IMR-90 (cell line): ENCODE measurements at regions not wholly inside any gene's neighbourhood (a gene's known extent, or its start where the extent isn't known, plus 50 kb on each side); places are given as distances from the start of the nearest gene placed in this dataset.

Source experiments
- BHLHE40 ChIP-seq: fragments of 150-350 bp; IDR thresholded peaks from 2 replicates; pipeline ENCODE4 v1.6.1; 2016; ENCODE audit warnings: mild to moderate bottlenecking, low read depth, low read length
- CEBPB ChIP-seq: IDR thresholded peaks from 2 replicates; pipeline ENCODE4 v1.6.1; 2012; ENCODE audit warnings: low read depth, low read length, improper control_type of control experiment
- CTCF ChIP-seq: conservative IDR thresholded peaks from 2 replicates; pipeline ENCODE4 v1.5.1; 2012; ENCODE audit warnings: mild to moderate bottlenecking, low read depth, low read length, improper control_type of control experiment
- MAZ ChIP-seq: IDR thresholded peaks from 2 replicates; pipeline ENCODE4 v1.6.1; 2012; ENCODE audit warnings: low read depth, mild to moderate bottlenecking, low read length, improper control_type of control experiment, moderate library complexity, borderline replicate concordance
- MXI1 ChIP-seq: IDR thresholded peaks from 2 replicates; pipeline ENCODE4 v1.6.1; 2012; ENCODE audit warnings: low read depth, mild to moderate bottlenecking, low read length, moderate library complexity, borderline replicate concordance
- POLR2A ChIP-seq: IDR thresholded peaks from 2 replicates; pipeline ENCODE4 v1.6.1; 2012; ENCODE audit warnings: mild to moderate bottlenecking, low read depth, low read length
- RAD21 ChIP-seq: IDR thresholded peaks from 2 replicates; pipeline ENCODE4 v1.6.1; 2012; ENCODE audit warnings: low read length, improper control_type of control experiment
- RCOR1 ChIP-seq: IDR thresholded peaks from 2 replicates; pipeline ENCODE4 v1.6.1; 2012; ENCODE audit warnings: mild to moderate bottlenecking, low read length, improper control_type of control experiment; ENCODE audit not compliant: insufficient replicate concordance
- SMC3 ChIP-seq: fragments of 150-350 bp; IDR thresholded peaks from 2 replicates; pipeline ENCODE4 v1.6.1; 2016; ENCODE audit warnings: low read depth, mild to moderate bottlenecking, antibody characterized with exemption, low read length, moderate library complexity
- TF ChIP-seq, protein P1 (sequence below): fragments of 150-350 bp; IDR thresholded peaks from 2 replicates; pipeline ENCODE4 v1.6.1; 2016; ENCODE audit warnings: low read depth, mild to moderate bottlenecking, low read length, moderate library complexity, borderline replicate concordance

- TF ChIP-seq SMC3 (no peak), MXI1 (no peak), MAZ (no peak), CTCF (no peak), POLR2A (no peak), RCOR1 (no peak), CEBPB (no peak), RAD21 (no peak), BHLHE40 (no peak)
- TF ChIP-seq, protein P1, sequence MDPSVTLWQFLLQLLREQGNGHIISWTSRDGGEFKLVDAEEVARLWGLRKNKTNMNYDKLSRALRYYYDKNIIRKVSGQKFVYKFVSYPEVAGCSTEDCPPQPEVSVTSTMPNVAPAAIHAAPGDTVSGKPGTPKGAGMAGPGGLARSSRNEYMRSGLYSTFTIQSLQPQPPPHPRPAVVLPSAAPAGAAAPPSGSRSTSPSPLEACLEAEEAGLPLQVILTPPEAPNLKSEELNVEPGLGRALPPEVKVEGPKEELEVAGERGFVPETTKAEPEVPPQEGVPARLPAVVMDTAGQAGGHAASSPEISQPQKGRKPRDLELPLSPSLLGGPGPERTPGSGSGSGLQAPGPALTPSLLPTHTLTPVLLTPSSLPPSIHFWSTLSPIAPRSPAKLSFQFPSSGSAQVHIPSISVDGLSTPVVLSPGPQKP, result no peak
Observed at GRCh38 chr18:78821396-78821795, 158.2 kb upstream of the SALL3 start.
